ENCODE measurements at regions not wholly inside any gene's neighbourhood (a gene's known extent, or its start where the extent isn't known, plus 50 kb on each side); places are given as distances from the start of the nearest gene placed in this dataset.
A peak's percentile ranks its signal among the peaks of the same experiment; 100 is the strongest.
"Not testable (repeated sequence)": the region's sequence is repeated elsewhere in the genome, so short reads cannot be mapped to it uniquely, and the experiment has no call there.

- peak; percentile 68 for DNase-seq
Measured at GRCh38 chr1:188669728-188670382, 1807.8 kb downstream of the BRINP3 start.

GRCh38 chr1:188670837-188671236 lies 1806.8 kb downstream of the BRINP3 start:
- DNase-seq, result no peak

- DNase-seq, result no peak
Measured at GRCh38 chr1:188672153-188672552, 1805.5 kb downstream of the BRINP3 start.

- DNase-seq, result no peak
Measured at GRCh38 chr1:188689542-188689941, 1788.1 kb downstream of the BRINP3 start.

DNA sequence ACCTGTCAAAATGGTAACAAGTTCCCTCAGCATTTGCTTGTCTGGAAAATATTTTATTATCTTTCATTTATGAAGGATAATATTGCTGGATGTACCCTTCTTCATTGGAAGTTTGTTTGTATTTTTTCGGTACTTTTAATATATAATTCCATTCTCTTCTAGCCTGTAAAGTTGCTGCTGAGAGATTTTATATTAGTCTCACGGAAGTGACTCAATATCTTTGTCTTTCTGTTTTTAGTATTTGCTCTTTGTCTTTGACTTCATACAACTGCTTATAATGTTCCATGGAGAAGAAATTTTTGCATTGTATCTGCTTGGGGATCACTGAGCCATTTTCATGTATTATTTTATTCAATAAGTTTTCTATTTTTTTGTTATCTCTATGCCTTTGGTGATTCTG lies 1777.5 kb downstream of the BRINP3 start:
- no peak for DNase-seq

- no peak for DNase-seq
Measured at GRCh38 chr1:188706742-188707141, 1770.9 kb downstream of the BRINP3 start.

GRCh38 chr1:188708795-188709535 lies 1768.7 kb downstream of the BRINP3 start:
- DNase-seq, result no peak

DNA sequence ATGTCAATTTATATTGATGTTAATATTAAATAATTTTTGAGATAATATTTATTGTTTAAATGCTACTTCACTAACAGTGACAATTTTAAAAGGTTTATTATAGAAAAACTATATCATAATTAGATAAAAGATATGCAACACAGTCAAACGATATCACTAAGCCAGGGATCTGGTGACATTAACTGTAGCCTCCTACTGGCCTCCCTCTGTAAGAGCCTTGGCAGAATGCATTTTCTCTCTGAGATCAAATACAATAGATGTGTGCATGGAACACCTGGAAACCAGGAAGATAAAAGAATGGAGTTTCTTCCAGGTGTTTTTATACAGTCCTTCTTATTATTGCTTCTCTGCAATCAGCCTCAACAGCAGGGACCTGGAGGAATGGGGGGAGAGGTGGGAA lies 1762.1 kb downstream of the BRINP3 start:
- DNase-seq, result no peak

- no peak for DNase-seq
Measured at GRCh38 chr1:188719735-188720134, 1757.9 kb downstream of the BRINP3 start.

- no peak for DNase-seq
Measured at GRCh38 chr1:188723332-188724020, 1754.2 kb downstream of the BRINP3 start.

DNA sequence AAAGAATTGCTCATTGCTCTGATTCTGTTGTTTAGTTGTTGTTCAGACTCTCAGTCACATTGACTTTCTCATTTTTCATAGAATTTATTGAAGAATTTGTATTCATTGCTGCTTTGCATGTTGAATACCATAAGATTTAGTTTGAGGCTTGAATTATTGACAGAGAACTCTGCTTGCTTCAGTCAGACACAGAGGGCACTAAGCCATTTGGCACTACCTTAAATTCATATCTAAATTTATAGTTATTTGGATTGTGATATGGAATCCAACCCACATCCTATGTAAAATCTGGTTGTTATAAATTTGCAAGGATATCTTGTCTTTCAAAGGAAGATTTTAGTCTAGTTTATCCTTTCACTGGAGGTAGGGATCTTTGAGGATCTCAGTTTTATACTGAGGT lies 1748.6 kb downstream of the BRINP3 start:
- DNase-seq, result no peak

DNA sequence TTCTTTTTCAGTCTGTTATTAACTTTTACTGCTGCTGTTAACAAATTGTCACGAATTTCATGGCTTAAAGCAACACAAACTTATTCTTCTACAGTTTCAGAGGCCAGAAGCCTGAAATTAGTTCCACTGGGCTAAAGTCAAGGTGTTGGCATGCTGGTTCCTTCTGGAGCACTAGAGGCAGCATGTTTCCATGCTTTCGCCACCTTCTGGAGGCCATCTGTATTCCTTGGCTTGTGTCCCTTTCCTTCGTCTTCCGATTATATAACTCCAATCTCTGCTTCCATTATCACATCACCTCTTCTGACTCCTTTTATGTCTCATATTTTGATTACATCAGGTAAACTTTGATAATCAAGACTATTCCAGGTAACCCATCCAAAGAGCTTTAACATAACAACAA lies 1742.1 kb downstream of the BRINP3 start:
- DNase-seq, result no peak

DNA sequence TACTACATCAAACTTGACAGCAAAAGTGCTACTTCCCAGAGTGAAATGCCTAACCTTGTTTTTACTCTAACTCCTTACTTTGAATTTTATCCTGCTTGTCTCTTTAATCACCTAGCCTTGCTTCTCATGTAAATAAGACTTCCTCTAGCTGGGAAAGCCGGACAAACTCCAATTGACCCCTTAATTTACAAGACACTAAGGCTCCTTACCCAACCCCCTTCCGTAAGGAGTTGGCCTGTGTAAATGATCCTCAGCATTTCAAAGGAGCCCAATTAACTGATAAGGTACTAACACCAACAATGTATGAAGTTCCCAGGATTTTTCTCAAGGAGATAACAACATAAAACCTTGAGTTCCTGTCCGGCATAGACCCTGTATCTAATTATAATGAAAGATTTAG lies 1728.4 kb downstream of the BRINP3 start:
- DNase-seq, result not testable (repeated sequence)

GRCh38 chr1:188752027-188752426 lies 1725.6 kb downstream of the BRINP3 start:
- DNase-seq, result not testable (repeated sequence)

DNA sequence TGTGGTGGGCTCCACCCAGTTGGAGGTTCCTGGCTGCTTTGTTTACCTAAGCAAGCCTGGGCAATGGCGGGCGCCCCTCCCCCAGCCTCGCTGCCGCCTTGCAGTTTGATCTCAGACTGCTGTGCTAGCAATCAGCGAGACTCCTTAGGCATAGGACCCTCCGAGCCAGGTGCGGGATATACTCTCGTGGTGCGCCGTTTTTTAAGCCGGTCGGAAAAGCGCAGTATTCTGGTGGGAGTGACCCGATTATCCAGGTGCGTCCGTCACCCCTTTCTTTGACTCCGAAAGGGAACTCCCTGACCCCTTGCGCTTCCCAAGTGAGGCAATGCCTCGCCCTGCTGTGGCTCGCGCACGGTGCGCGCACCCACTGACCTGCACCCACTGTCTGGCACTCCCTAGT lies 1719.9 kb downstream of the BRINP3 start:
- DNase-seq, result not testable (repeated sequence)

- DNase-seq, result no peak
Measured at GRCh38 chr1:188761226-188761625, 1716.4 kb downstream of the BRINP3 start.

GRCh38 chr1:188762166-188762743 lies 1715.4 kb downstream of the BRINP3 start:
- no peak for DNase-seq

DNA sequence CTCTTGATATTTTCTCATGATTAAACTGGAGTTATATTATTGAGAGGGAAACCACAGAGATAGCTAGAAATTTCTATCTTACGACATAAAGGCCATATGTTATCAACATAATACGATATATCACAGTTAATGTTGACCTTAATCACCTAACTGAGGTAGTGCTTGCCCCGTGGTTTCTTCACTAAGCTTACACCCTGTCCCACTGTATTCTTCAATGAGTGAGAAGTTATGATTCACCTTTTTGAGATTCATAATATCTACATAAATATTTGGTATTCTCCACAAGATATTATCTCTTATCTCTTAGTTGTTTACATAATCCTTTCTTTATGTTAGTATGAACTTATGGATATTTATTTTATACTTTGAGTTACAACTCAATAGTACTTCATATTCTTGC lies 1714.1 kb downstream of the BRINP3 start:
- DNase-seq, result no peak

- no peak for DNase-seq
Measured at GRCh38 chr1:188769181-188769580, 1708.5 kb downstream of the BRINP3 start.

DNA sequence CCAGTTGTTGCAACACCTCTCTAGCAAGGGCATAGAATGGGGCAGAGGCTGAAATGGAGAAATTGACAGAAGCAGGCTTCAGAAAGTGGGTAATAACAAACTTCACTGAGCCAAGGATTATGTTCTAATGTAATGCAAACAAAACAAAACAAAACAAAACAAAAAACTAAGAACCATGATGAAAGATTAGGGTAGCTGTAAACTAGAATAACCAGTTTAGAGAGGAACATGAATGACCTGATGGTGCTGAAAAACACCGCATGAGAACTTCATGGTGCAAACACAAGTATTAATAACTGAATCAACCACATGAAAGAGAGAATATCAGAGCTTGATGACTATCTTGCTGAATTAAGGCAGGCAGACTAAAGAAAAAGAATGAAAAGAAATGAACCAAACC lies 1707.7 kb downstream of the BRINP3 start:
- no peak for DNase-seq

DNA sequence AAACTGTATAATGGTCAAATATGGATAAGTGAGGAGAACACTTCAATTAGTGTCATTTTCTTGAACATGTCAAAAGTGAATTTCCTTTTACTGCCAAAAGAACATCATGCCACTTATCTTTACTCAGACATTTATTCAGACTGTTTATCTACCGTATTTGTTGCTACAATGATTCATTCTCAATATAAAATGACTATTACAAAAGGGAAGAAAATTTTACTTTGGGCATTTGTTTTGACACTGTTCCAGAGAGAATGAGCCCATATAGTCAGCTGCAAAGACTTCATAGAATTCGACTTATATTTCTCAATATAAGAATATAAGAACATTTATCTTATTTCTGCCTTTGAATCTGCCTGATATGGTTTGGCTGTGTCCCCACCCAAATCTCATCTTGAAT lies 1699.1 kb downstream of the BRINP3 start:
- DNase-seq, result no peak

DNA sequence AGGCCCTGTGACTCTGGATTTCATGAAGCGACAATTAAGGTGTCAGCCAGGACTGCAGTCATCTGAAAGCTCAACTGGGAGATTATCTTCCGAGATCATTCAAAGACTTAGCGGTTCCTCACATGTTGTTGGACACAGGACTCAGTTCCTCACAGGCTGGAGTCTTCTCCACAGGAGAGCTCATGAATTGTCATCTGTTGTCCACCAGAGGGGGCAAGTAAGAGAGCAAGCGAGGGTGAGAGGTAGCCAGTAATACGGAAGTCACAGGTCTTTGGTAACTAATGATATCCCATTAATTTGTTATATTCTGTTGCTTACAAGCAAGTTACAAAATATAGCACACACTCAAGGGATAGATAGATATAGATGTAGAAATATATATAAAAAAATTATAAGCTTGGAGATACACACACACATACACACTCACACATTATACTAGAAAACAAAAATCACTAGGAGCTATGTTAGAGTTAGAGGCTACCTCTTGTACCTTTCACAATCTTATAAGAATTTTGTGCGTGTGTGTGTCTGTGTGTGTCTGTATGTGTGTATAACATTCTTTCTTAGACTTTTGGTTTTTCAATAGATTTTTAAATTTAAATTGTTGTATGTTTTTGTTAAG lies 1695.3 kb downstream of the BRINP3 start:
- no peak for DNase-seq

GRCh38 chr1:188794969-188795368 lies 1682.7 kb downstream of the BRINP3 start:
- no peak for DNase-seq

Measured in DMS79 treated with DMSO at 0.1 percent for 48 hours (cell line).